Breast epithelium (tissue), 4 donors: ENCODE measurements at regions not wholly inside any gene's neighbourhood (a gene's known extent, or its start where the extent isn't known, plus 50 kb on each side); places are given as distances from the start of the nearest gene placed in this dataset.
"Not testable (repeated sequence)": the region's sequence is repeated elsewhere in the genome, so short reads cannot be mapped to it uniquely, and the experiment has no call there.

ENCODE experiments used
- DNase-seq, 2 donors: peaks; one replicate each; pipeline ENCODE4 v3.0.0-alpha.2; 2019; ENCODE audit warnings: low spot score in 2 of 2
- H3K27ac ChIP-seq, 2 donors: fragments of 200-600 bp; sonication (generic) in 1 of 2; one replicate each; pipeline ENCODE4 v1.5.1; 2016 to 2019; ENCODE audit warnings: mild to moderate bottlenecking in 1 of 2
- H3K27me3 ChIP-seq, 2 donors: fragments of 200-600 bp; sonication (generic) in 1 of 2; one replicate each; pipeline versions ENCODE4 v1.5.1 to v1.6.0; 2017 to 2019; ENCODE audit warnings: control low read depth in 1 of 2, mild to moderate bottlenecking in 1 of 2
- H3K36me3 ChIP-seq: fragments of 200-600 bp; one replicate; pipeline ENCODE4 v1.5.1; 2019
- H3K4me1 ChIP-seq, 2 donors: fragments of 200-600 bp; sonication (generic); one replicate each; pipeline ENCODE4 v1.5.1; 2016 to 2019; ENCODE audit warnings: control low read depth in 1 of 2
- H3K4me3 ChIP-seq, 3 donors: fragments of 200-600 bp; sonication (generic); 1 replicate in 2 of 3; 2 replicates in 1 of 3; pipeline ENCODE4 v1.5.1; 2016 to 2019; ENCODE audit warnings: mild to moderate bottlenecking in 3 of 3, moderate library complexity in 2 of 3
- H3K9me3 ChIP-seq, 2 donors: fragments of 200-600 bp; sonication (generic) in 1 of 2; one replicate each; pipeline ENCODE4 v1.5.1; 2016 to 2019; ENCODE audit warnings: control low read depth in 1 of 2
- CTCF ChIP-seq, 3 donors: fragments of 450-650 bp; IDR thresholded peaks; one replicate each; pipeline ENCODE4 v1.5.1; 2016 to 2017; ENCODE audit warnings: antibody characterized with exemption in 3 of 3, mild to moderate bottlenecking in 3 of 3, moderate library complexity in 3 of 3
- POLR2A ChIP-seq: fragments of 450-650 bp; IDR thresholded peaks from one replicate; pipeline ENCODE4 v1.6.1; 2016; ENCODE audit warnings: antibody characterized with exemption, mild to moderate bottlenecking, moderate library complexity
- POLR2AphosphoS5 ChIP-seq, 3 donors: sonication (generic); formaldehyde crosslinking; IDR thresholded peaks; one replicate each; pipeline ENCODE4 v1.6.1; 2017; ENCODE audit warnings: antibody characterized with exemption in 3 of 3
- intact Hi-C: fragments of 100-400 bp; cut with DNase I; formaldehyde crosslinking; loops from one replicate; pipeline ENCODE4 v1.15.1; 2023; ENCODE audit warnings: low total_unique reads

- no peak for DNase-seq
- Histone ChIP-seq H3K4me3 (no peak overlapping the region), H3K9me3 (no peaks in the 10 kb centered on the region), H3K27ac (no peak overlapping the region), H3K36me3 (no peaks in the 10 kb centered on the region), H3K27me3 (no peaks in the 10 kb centered on the region), H3K4me1 (no peaks in the 10 kb centered on the region)
- intact Hi-C loops: no loop called here
- TF ChIP-seq POLR2A (no peak), POLR2AphosphoS5 (IDR thresholded peaks at IDR 0.05) (no peak), CTCF (IDR thresholded peaks at IDR 0.05) (no peak)
These were observed 457.1 kb downstream of the MFSD1 start for GRCh38 chr3:159258934-159259333.

- Histone ChIP-seq H3K27me3 (no peaks in the 10 kb centered on the region), H3K36me3 (no peaks in the 10 kb centered on the region), H3K4me3 (no peak overlapping the region), H3K27ac (no peak overlapping the region), H3K9me3 (no peaks in the 10 kb centered on the region), H3K4me1 (no peaks in the 10 kb centered on the region)
- DNase-seq: peak in 1 of 2 donors; percentile 21
- intact Hi-C loops: loop anchor here (10.0 kb wide), 1 partner anchor 545 kb away; no protein-coding TSS in a partner anchor
- TF ChIP-seq CTCF (IDR thresholded peaks at IDR 0.05) (peak; percentile 34 to 81 (median 78)), POLR2AphosphoS5 (IDR thresholded peaks at IDR 0.05) (no peak)
These were observed 458.3 kb downstream of the MFSD1 start for GRCh38 chr3:159260049-159260662.

GRCh38 chr3:159261333-159261732 lies 459.5 kb downstream of the MFSD1 start:
- intact Hi-C loops: loop anchor here (10.0 kb wide), 1 partner anchor 543 kb away; no protein-coding TSS in a partner anchor
- DNase-seq: not testable (repeated sequence)

GRCh38 chr3:159263750-159264553 lies 462.1 kb downstream of the MFSD1 start:
- no peak overlapping the region for H3K27ac ChIP-seq
- H3K36me3 ChIP-seq: no peaks in the 10 kb centered on the region
- H3K4me3 ChIP-seq: no peak overlapping the region
- no peak for DNase-seq
- no peaks in the 10 kb centered on the region for H3K27me3 ChIP-seq
- intact Hi-C loops: loop anchor here (10.0 kb wide), 1 partner anchor 541 kb away; no protein-coding TSS in a partner anchor
- no peaks in the 10 kb centered on the region for H3K4me1 ChIP-seq
- no peaks in the 10 kb centered on the region for H3K9me3 ChIP-seq
- TF ChIP-seq POLR2AphosphoS5 (IDR thresholded peaks at IDR 0.05) (no peak), CTCF (IDR thresholded peaks at IDR 0.05) (peak in 2 of 3 donors; percentile 47 to 50)

More at GRCh38 chr3:159261333-159261732, 459.5 kb downstream of the MFSD1 start:
- H3K9me3 ChIP-seq, H3K27me3 ChIP-seq, H3K36me3 ChIP-seq, H3K27ac ChIP-seq, H3K4me3 ChIP-seq, H3K4me1 ChIP-seq: not testable (repeated sequence)

- Histone ChIP-seq H3K9me3 (no peaks in the 10 kb centered on the region), H3K27me3 (no peaks in the 10 kb centered on the region), H3K27ac (no peak overlapping the region), H3K4me1 (no peaks in the 10 kb centered on the region), H3K4me3 (no peak overlapping the region), H3K36me3 (no peaks in the 10 kb centered on the region)
- no peak for TF ChIP-seq POLR2AphosphoS5 (IDR thresholded peaks at IDR 0.05)
- no peak for TF ChIP-seq CTCF (IDR thresholded peaks at IDR 0.05)
- TF ChIP-seq POLR2A: no peak
- intact Hi-C loops: loop anchor here (10.0 kb wide), 1 partner anchor 539 kb away; no protein-coding TSS in a partner anchor
- no peak for DNase-seq
These were observed 463.9 kb downstream of the MFSD1 start for GRCh38 chr3:159265705-159266104.
